HCT116 (cell line): ENCODE measurements at regions not wholly inside any gene's neighbourhood (a gene's known extent, or its start where the extent isn't known, plus 50 kb on each side); places are given as distances from the start of the nearest gene placed in this dataset.

Source experiments
- CEBPB ChIP-seq: IDR thresholded peaks from 2 replicates; pipeline ENCODE4 v1.6.1; 2012; ENCODE audit warnings: low read depth
- CTCF ChIP-seq, 3 experiments: fragments of 200-600 bp in 1 of 3; sonication (generic) in 1 of 3; IDR thresholded peaks in 2 of 3; conservative IDR thresholded peaks in 1 of 3; 2 replicates each; pipeline ENCODE4 v1.5.1; 2012 to 2017; ENCODE audit warnings: low read depth in 2 of 3, low read length in 2 of 3, antibody characterized with exemption in 1 of 3, borderline replicate concordance in 1 of 3, control low read depth in 1 of 3, mild to moderate bottlenecking in 1 of 3, mixed read lengths in 1 of 3, mixed run types in 1 of 3, moderate library complexity in 1 of 3; ENCODE audit not compliant: insufficient read depth in 1 of 3
- JUND ChIP-seq: IDR thresholded peaks from 2 replicates; pipeline ENCODE4 v1.6.1; 2012
- POLR2A ChIP-seq: IDR thresholded peaks from 2 replicates; pipeline ENCODE4 v1.7.0; 2011; ENCODE audit warnings: borderline replicate concordance; ENCODE audit not compliant: insufficient read depth, insufficient read length; ENCODE audit errors: extremely low read depth
- POLR2AphosphoS5 ChIP-seq: IDR thresholded peaks from 2 replicates; pipeline ENCODE4 v1.6.1; 2011; ENCODE audit warnings: mild to moderate bottlenecking, low read depth, low read length, moderate library complexity
- ZNF274 ChIP-seq: fragments of 200-500 bp; sonication (Bioruptor generic); IDR thresholded peaks from 2 replicates; pipeline ENCODE4 v1.6.1; 2014; ENCODE audit warnings: mild to moderate bottlenecking, low read depth, low read length, inconsistent platforms

GRCh38 chrX:15158736-15159406, 111.0 kb downstream of the ASB9 start:
- TF ChIP-seq CTCF (IDR thresholded peaks at IDR 0.05 in 2 of 3, conservative IDR thresholded peaks at IDR 0.05 in 1 of 3; ENCODE audit: borderline replicate concordance in 1 of 3, insufficient read depth in 1 of 3, low read depth in 2 of 3, low read length in 2 of 3) (no peak), POLR2AphosphoS5 (no peak), ZNF274 (no peak), JUND (no peak), CEBPB (no peak), POLR2A (no peak)
